ENCODE measurements at regions not wholly inside any gene's neighbourhood (a gene's known extent, or its start where the extent isn't known, plus 50 kb on each side); places are given as distances from the start of the nearest gene placed in this dataset.

- Histone ChIP-seq H3K4me1 (ENCODE audit: control insufficient read depth in 1 of 2, insufficient read depth in 2 of 2, low read length in 2 of 2) (no peaks in the 10 kb centered on the region), H3K9me3 (ENCODE audit: control insufficient read depth in 1 of 2, low read length in 2 of 2) (peaks cover 17 to 21% of the 10 kb centered on the region in 2 donors), H3K9ac (ENCODE audit: low read depth in 1 of 2, low read length in 2 of 2) (no peak overlapping the region), H3K36me3 (ENCODE audit: control insufficient read depth in 1 of 2, insufficient read depth in 2 of 2, low read length in 2 of 2) (no peaks in the 10 kb centered on the region), H3K4me3 (ENCODE audit: low read depth in 1 of 2, low read length in 2 of 2) (no peak overlapping the region), H3K27me3 (ENCODE audit: control insufficient read depth in 1 of 2, insufficient read depth in 2 of 2, low read length in 2 of 2) (no peaks in the 10 kb centered on the region), H3K27ac (ENCODE audit: low read depth, low read length) (no peak overlapping the region)
Measured at GRCh38 chr16:63005356-63005755, 969.1 kb upstream of the CDH8 start.

DNA sequence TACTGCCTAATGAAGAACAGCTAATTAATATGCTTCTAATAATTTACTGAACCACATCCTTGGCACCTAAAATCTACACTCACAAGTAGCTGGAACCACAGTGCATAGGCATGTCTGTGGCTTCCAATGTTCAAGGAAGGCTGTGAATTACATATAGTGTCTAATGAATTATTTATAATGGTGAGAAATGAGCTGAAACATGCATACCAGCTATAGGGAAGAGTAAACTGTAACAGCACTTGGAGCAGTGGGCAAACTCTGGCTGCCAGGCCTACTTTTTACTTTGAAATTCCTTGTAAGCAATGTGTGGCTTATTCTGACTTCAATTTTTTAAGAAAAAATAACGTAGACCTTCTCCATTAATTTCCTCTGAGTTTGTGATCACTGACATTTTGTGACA lies 953.2 kb upstream of the CDH8 start:
- no peaks in the 10 kb centered on the region for H3K4me1 ChIP-seq (ENCODE audit: control insufficient read depth in 1 of 2, insufficient read depth in 2 of 2, low read length in 2 of 2)

DNA sequence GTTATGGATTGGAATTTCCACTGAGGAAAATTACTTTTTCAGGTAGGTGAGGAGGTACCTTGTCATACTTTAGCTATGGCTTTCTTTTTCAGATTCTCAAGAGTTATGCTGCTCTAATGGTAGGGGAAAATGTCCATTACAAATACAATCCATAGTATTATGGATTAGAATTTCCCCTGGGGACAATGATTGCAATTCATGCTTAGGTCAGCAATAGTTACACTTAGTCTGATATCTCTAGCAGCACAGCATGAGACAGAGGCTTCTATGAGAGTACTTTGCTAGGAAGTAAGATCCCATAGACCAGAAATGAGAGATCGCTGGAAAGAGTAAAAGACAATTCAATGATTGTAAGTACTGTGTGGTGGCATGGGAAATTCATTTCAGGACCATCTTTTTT lies 949.5 kb upstream of the CDH8 start:
- Histone ChIP-seq H3K27ac (ENCODE audit: low read depth, low read length) (no peak overlapping the region), H3K9ac (ENCODE audit: low read depth in 1 of 2, low read length in 2 of 2) (no peak overlapping the region), H3K9me3 (ENCODE audit: control insufficient read depth in 1 of 2, low read length in 2 of 2) (peaks cover 0 to 4% of the 10 kb centered on the region in 2 donors), H3K36me3 (ENCODE audit: control insufficient read depth in 1 of 2, insufficient read depth in 2 of 2, low read length in 2 of 2) (no peaks in the 10 kb centered on the region), H3K27me3 (ENCODE audit: control insufficient read depth in 1 of 2, insufficient read depth in 2 of 2, low read length in 2 of 2) (no peaks in the 10 kb centered on the region), H3K4me3 (ENCODE audit: low read depth in 1 of 2, low read length in 2 of 2) (no peak overlapping the region), H3K4me1 (ENCODE audit: control insufficient read depth in 1 of 2, insufficient read depth in 2 of 2, low read length in 2 of 2) (no peaks in the 10 kb centered on the region)

More for the DNA sequence above, 953.2 kb upstream of the CDH8 start:
- Histone ChIP-seq H3K9me3 (ENCODE audit: control insufficient read depth in 1 of 2, low read length in 2 of 2) (peaks cover 0 to 4% of the 10 kb centered on the region in 2 donors), H3K4me3 (ENCODE audit: low read depth in 1 of 2, low read length in 2 of 2) (no peak overlapping the region), H3K27ac (ENCODE audit: low read depth, low read length) (no peak overlapping the region), H3K27me3 (ENCODE audit: control insufficient read depth in 1 of 2, insufficient read depth in 2 of 2, low read length in 2 of 2) (no peaks in the 10 kb centered on the region), H3K36me3 (ENCODE audit: control insufficient read depth in 1 of 2, insufficient read depth in 2 of 2, low read length in 2 of 2) (no peaks in the 10 kb centered on the region), H3K9ac (ENCODE audit: low read depth in 1 of 2, low read length in 2 of 2) (no peak overlapping the region)

GRCh38 chr16:62978451-62978850 lies 942.2 kb upstream of the CDH8 start:
- Histone ChIP-seq H3K4me3 (ENCODE audit: low read depth in 1 of 2, low read length in 2 of 2) (no peak overlapping the region), H3K9me3 (ENCODE audit: control insufficient read depth in 1 of 2, low read length in 2 of 2) (peaks cover 0 to 10% of the 10 kb centered on the region in 2 donors), H3K4me1 (ENCODE audit: control insufficient read depth in 1 of 2, insufficient read depth in 2 of 2, low read length in 2 of 2) (no peaks in the 10 kb centered on the region), H3K27ac (ENCODE audit: low read depth, low read length) (no peak overlapping the region), H3K9ac (ENCODE audit: low read depth in 1 of 2, low read length in 2 of 2) (no peak overlapping the region), H3K27me3 (ENCODE audit: control insufficient read depth in 1 of 2, insufficient read depth in 2 of 2, low read length in 2 of 2) (no peaks in the 10 kb centered on the region), H3K36me3 (ENCODE audit: control insufficient read depth in 1 of 2, insufficient read depth in 2 of 2, low read length in 2 of 2) (no peaks in the 10 kb centered on the region)

DNA sequence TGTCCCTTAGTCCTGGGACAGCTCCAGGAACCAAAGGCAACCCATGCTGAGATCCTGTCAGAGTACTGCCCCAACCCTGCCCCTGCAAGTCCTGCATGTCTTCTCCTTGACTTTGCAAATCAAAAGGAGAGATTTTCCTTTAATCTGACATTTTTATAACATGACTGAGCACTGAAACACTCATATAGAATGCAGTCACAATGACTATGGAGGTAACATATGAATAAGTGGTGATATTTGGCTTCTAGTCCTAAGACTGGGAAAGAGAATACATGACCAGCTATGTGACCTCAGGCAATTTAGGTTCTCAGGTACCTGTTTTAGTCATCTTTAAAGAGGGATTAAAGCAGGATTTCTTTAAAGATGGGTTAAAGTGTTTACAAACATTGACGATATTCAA lies 941.6 kb upstream of the CDH8 start:
- Histone ChIP-seq H3K27me3 (ENCODE audit: control insufficient read depth in 1 of 2, insufficient read depth in 2 of 2, low read length in 2 of 2) (no peaks in the 10 kb centered on the region), H3K27ac (ENCODE audit: low read depth, low read length) (no peak overlapping the region), H3K36me3 (ENCODE audit: control insufficient read depth in 1 of 2, insufficient read depth in 2 of 2, low read length in 2 of 2) (no peaks in the 10 kb centered on the region), H3K4me1 (ENCODE audit: control insufficient read depth in 1 of 2, insufficient read depth in 2 of 2, low read length in 2 of 2) (no peaks in the 10 kb centered on the region), H3K4me3 (ENCODE audit: low read depth in 1 of 2, low read length in 2 of 2) (no peak overlapping the region), H3K9ac (ENCODE audit: low read depth in 1 of 2, low read length in 2 of 2) (no peak overlapping the region), H3K9me3 (ENCODE audit: control insufficient read depth in 1 of 2, low read length in 2 of 2) (peaks cover 0 to 10% of the 10 kb centered on the region in 2 donors)

DNA sequence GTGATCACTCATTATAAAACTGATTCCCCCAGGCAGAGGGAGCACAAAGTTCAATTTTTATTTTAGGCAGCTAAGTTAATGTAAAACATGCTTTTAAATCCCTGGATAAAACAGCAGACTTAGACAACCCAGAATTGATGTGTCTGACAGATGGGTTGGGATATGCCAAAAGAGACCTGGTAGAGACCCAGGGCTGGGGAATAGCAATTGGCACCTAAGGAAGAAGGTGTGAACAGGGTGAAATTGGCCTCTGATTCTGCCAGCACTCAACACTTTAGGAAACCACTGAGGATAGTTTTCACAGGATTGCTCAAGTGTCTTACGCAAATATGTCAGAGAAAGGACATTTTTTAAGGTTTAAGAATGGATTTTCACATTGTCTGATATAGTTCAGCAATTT lies 938.2 kb upstream of the CDH8 start:
- H3K9me3 ChIP-seq (ENCODE audit: control insufficient read depth in 1 of 2, low read length in 2 of 2): peaks cover 0 to 10% of the 10 kb centered on the region in 2 donors
- H3K27me3 ChIP-seq (ENCODE audit: control insufficient read depth in 1 of 2, insufficient read depth in 2 of 2, low read length in 2 of 2): no peaks in the 10 kb centered on the region
- H3K9ac ChIP-seq (ENCODE audit: low read depth in 1 of 2, low read length in 2 of 2): no peak overlapping the region
- no peaks in the 10 kb centered on the region for H3K4me1 ChIP-seq (ENCODE audit: control insufficient read depth in 1 of 2, insufficient read depth in 2 of 2, low read length in 2 of 2)
- no peak overlapping the region for H3K4me3 ChIP-seq (ENCODE audit: low read depth in 1 of 2, low read length in 2 of 2)
- H3K27ac ChIP-seq (ENCODE audit: low read depth, low read length): no peak overlapping the region
- no peaks in the 10 kb centered on the region for H3K36me3 ChIP-seq (ENCODE audit: control insufficient read depth in 1 of 2, insufficient read depth in 2 of 2, low read length in 2 of 2)

DNA sequence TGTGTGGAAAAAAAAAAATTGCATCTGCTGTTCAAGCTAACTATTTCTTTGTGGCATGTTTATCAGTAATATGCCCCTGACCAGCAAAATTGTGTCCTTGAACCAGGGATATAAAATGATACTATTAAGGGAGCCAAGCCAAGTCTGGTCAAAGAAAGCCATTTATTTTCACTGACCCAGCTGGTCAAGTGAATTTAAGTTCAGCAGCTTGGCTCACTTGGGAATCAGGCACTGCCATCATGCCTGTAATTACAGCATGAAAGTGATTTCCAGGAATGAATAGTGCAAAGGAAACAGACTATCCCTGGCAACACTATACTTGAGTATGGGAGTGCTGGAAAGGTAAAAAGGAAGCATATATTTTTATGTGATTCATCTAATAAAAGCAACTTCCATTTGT lies 934.6 kb upstream of the CDH8 start:
- Histone ChIP-seq H3K9ac (ENCODE audit: low read depth in 1 of 2, low read length in 2 of 2) (no peak overlapping the region), H3K36me3 (ENCODE audit: control insufficient read depth in 1 of 2, insufficient read depth in 2 of 2, low read length in 2 of 2) (no peaks in the 10 kb centered on the region), H3K9me3 (ENCODE audit: control insufficient read depth in 1 of 2, low read length in 2 of 2) (peaks cover 0 to 8% of the 10 kb centered on the region in 2 donors), H3K27ac (ENCODE audit: low read depth, low read length) (no peak overlapping the region), H3K27me3 (ENCODE audit: control insufficient read depth in 1 of 2, insufficient read depth in 2 of 2, low read length in 2 of 2) (no peaks in the 10 kb centered on the region), H3K4me1 (ENCODE audit: control insufficient read depth in 1 of 2, insufficient read depth in 2 of 2, low read length in 2 of 2) (no peaks in the 10 kb centered on the region), H3K4me3 (ENCODE audit: low read depth in 1 of 2, low read length in 2 of 2) (no peak overlapping the region)

DNA sequence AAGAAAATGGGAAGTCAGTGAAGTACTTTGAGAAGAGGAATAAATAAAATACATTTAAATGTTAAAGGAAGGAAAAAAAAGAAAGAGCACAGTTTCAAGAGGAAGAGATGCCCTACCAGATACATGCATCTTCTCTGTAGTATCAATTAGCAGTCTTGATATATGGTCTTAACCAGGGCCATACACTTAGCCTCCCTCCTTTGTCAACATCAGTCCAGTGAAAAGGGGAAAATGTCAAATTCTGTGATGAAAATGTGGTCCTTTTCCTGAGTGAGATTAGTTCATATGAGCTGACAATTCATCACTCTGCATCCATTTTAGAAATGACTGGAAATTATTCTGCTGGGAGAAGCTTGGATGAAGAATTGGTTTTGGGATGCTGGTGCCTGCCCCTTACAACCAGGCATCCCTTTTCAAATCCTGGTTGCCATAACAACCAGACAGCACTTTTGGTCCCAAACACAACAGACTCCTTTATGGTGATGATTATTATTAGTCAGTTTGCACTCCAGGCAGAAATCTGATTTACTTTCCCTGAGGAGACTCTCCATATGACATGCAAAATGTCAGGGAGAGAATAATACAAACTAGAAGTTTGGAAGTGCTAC lies 933.6 kb upstream of the CDH8 start:
- peaks cover 0 to 11% of the 10 kb centered on the region in 2 donors for H3K9me3 ChIP-seq (ENCODE audit: control insufficient read depth in 1 of 2, low read length in 2 of 2)
- H3K4me3 ChIP-seq (ENCODE audit: low read depth in 1 of 2, low read length in 2 of 2): no peak overlapping the region

GRCh38 chr16:62967611-62968010 lies 931.4 kb upstream of the CDH8 start:
- H3K4me1 ChIP-seq (ENCODE audit: control insufficient read depth in 1 of 2, insufficient read depth in 2 of 2, low read length in 2 of 2): no peaks in the 10 kb centered on the region
- no peak overlapping the region for H3K9ac ChIP-seq (ENCODE audit: low read depth in 1 of 2, low read length in 2 of 2)
- no peaks in the 10 kb centered on the region for H3K27me3 ChIP-seq (ENCODE audit: control insufficient read depth in 1 of 2, insufficient read depth in 2 of 2, low read length in 2 of 2)
- H3K36me3 ChIP-seq (ENCODE audit: control insufficient read depth in 1 of 2, insufficient read depth in 2 of 2, low read length in 2 of 2): no peaks in the 10 kb centered on the region
- no peak overlapping the region for H3K27ac ChIP-seq (ENCODE audit: low read depth, low read length)
- H3K9me3 ChIP-seq (ENCODE audit: control insufficient read depth in 1 of 2, low read length in 2 of 2): peaks cover 0 to 7% of the 10 kb centered on the region in 2 donors
- H3K4me3 ChIP-seq (ENCODE audit: low read depth in 1 of 2, low read length in 2 of 2): no peak overlapping the region

More for the DNA sequence above, 933.6 kb upstream of the CDH8 start:
- Histone ChIP-seq H3K27me3 (ENCODE audit: control insufficient read depth in 1 of 2, insufficient read depth in 2 of 2, low read length in 2 of 2) (no peaks in the 10 kb centered on the region), H3K4me1 (ENCODE audit: control insufficient read depth in 1 of 2, insufficient read depth in 2 of 2, low read length in 2 of 2) (no peaks in the 10 kb centered on the region), H3K36me3 (ENCODE audit: control insufficient read depth in 1 of 2, insufficient read depth in 2 of 2, low read length in 2 of 2) (no peaks in the 10 kb centered on the region), H3K9ac (ENCODE audit: low read depth in 1 of 2, low read length in 2 of 2) (no peak overlapping the region), H3K27ac (ENCODE audit: low read depth, low read length) (no peak overlapping the region)

GRCh38 chr16:62967163-62967562 lies 930.9 kb upstream of the CDH8 start:
- no peak overlapping the region for H3K4me3 ChIP-seq (ENCODE audit: low read depth in 1 of 2, low read length in 2 of 2)
- H3K27me3 ChIP-seq (ENCODE audit: control insufficient read depth in 1 of 2, insufficient read depth in 2 of 2, low read length in 2 of 2): no peaks in the 10 kb centered on the region
- H3K9me3 ChIP-seq (ENCODE audit: control insufficient read depth in 1 of 2, low read length in 2 of 2): peaks cover 0 to 7% of the 10 kb centered on the region in 2 donors
- no peaks in the 10 kb centered on the region for H3K36me3 ChIP-seq (ENCODE audit: control insufficient read depth in 1 of 2, insufficient read depth in 2 of 2, low read length in 2 of 2)
- no peaks in the 10 kb centered on the region for H3K4me1 ChIP-seq (ENCODE audit: control insufficient read depth in 1 of 2, insufficient read depth in 2 of 2, low read length in 2 of 2)
- H3K9ac ChIP-seq (ENCODE audit: low read depth in 1 of 2, low read length in 2 of 2): no peak overlapping the region
- no peak overlapping the region for H3K27ac ChIP-seq (ENCODE audit: low read depth, low read length)

DNA sequence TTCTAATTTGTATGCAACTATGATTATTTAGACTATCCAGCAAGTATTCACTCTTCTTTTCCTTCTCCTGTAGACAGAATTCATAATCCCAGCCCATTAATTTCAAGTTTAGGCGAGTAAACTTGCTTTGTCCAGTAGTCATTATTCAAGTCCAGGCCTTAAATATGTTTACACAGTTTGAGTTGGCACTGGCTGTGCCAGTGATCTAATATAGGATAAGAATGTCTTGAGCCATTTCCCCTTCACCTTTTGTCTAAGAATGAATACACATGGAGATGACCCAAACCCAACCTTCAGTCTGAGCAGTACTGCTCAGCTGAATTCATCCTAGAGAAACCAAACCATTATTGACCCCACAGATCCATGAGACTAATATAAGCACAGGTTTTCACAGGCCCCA lies 930.4 kb upstream of the CDH8 start:
- H3K9ac ChIP-seq (ENCODE audit: low read depth in 1 of 2, low read length in 2 of 2): no peak overlapping the region
- H3K4me1 ChIP-seq (ENCODE audit: control insufficient read depth in 1 of 2, insufficient read depth in 2 of 2, low read length in 2 of 2): no peaks in the 10 kb centered on the region
- no peaks in the 10 kb centered on the region for H3K36me3 ChIP-seq (ENCODE audit: control insufficient read depth in 1 of 2, insufficient read depth in 2 of 2, low read length in 2 of 2)
- no peak overlapping the region for H3K4me3 ChIP-seq (ENCODE audit: low read depth in 1 of 2, low read length in 2 of 2)
- H3K9me3 ChIP-seq (ENCODE audit: control insufficient read depth in 1 of 2, low read length in 2 of 2): peaks cover 0 to 7% of the 10 kb centered on the region in 2 donors
- no peaks in the 10 kb centered on the region for H3K27me3 ChIP-seq (ENCODE audit: control insufficient read depth in 1 of 2, insufficient read depth in 2 of 2, low read length in 2 of 2)
- no peak overlapping the region for H3K27ac ChIP-seq (ENCODE audit: low read depth, low read length)
